Body of pancreas (tissue), 4 donors: ENCODE measurements at regions not wholly inside any gene's neighbourhood (a gene's known extent, or its start where the extent isn't known, plus 50 kb on each side); places are given as distances from the start of the nearest gene placed in this dataset.

Experiments
- POLR2A ChIP-seq, 3 donors: fragments of 450-650 bp; IDR thresholded peaks; one replicate each; pipeline ENCODE4 v1.6.1; 2016; ENCODE audit warnings: antibody characterized with exemption in 3 of 3, mild to moderate bottlenecking in 2 of 3
- TF ChIP-seq, protein P1 (sequence below), 7 experiments: fragments of 450-650 bp in 4 of 7; fragments of 200-600 bp in 3 of 7; sonication (generic) in 3 of 7; IDR thresholded peaks; one replicate each; pipeline ENCODE4 v1.5.1; 2016 to 2019; ENCODE audit warnings: antibody characterized with exemption in 7 of 7

DNA sequence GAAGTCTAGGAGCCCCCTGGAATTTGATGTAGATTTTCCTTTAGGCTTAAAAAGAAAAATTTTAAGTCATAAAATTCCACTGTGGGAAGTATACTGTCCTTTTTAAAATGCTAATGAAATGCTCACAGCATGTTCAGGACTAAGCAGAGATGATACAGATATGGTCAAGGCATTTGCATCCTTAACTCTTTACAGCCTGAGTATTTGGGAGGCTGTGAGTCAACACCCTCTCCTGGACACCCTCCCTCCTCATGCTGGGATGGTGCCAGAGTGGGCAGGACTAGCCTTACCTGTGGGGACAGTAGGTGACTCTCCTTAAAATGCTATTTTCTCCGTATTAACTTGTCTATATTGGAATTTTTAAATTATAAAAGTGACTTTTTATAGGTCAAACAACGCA lies 197.4 kb upstream of the ELL2 start:
- TF ChIP-seq, protein P1, sequence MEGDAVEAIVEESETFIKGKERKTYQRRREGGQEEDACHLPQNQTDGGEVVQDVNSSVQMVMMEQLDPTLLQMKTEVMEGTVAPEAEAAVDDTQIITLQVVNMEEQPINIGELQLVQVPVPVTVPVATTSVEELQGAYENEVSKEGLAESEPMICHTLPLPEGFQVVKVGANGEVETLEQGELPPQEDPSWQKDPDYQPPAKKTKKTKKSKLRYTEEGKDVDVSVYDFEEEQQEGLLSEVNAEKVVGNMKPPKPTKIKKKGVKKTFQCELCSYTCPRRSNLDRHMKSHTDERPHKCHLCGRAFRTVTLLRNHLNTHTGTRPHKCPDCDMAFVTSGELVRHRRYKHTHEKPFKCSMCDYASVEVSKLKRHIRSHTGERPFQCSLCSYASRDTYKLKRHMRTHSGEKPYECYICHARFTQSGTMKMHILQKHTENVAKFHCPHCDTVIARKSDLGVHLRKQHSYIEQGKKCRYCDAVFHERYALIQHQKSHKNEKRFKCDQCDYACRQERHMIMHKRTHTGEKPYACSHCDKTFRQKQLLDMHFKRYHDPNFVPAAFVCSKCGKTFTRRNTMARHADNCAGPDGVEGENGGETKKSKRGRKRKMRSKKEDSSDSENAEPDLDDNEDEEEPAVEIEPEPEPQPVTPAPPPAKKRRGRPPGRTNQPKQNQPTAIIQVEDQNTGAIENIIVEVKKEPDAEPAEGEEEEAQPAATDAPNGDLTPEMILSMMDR (IDR thresholded peaks at IDR 0.05): no peak
- TF ChIP-seq POLR2A (IDR thresholded peaks at IDR 0.05): no peak
